GM12875 (cell line): ENCODE measurements at regions not wholly inside any gene's neighbourhood (a gene's known extent, or its start where the extent isn't known, plus 50 kb on each side); places are given as distances from the start of the nearest gene placed in this dataset.

Source experiments
- H3K4me3 ChIP-seq: one replicate; pipeline ENCODE4 v1.5.1; 2011; ENCODE audit warnings: low read depth, low read length, control low read depth
- CTCF ChIP-seq: IDR thresholded peaks from 2 replicates; pipeline ENCODE4 v1.5.1; 2011; ENCODE audit warnings: low read depth, mild to moderate bottlenecking, control low read depth, inconsistent platforms, low read length, moderate library complexity, borderline replicate concordance; ENCODE audit not compliant: insufficient read depth

GRCh38 chr9:81371824-81372223 lies 317.5 kb downstream of the TLE1 start:
- TF ChIP-seq CTCF = no peak
- H3K4me3 ChIP-seq = no peak overlapping the region

GRCh38 chr9:81370650-81371049 lies 318.7 kb downstream of the TLE1 start:
- no peak for TF ChIP-seq CTCF

GRCh38 chr9:81370096-81370495 lies 319.3 kb downstream of the TLE1 start:
- H3K4me3 ChIP-seq = no peak overlapping the region
- no peak for TF ChIP-seq CTCF

More at GRCh38 chr9:81370650-81371049, 318.7 kb downstream of the TLE1 start:
- no peak overlapping the region for H3K4me3 ChIP-seq

GRCh38 chr9:81369121-81369520 lies 320.2 kb downstream of the TLE1 start:
- no peak for TF ChIP-seq CTCF
- H3K4me3 ChIP-seq = no peak overlapping the region

GRCh38 chr9:81363916-81364480 lies 325.3 kb downstream of the TLE1 start:
- no peak for TF ChIP-seq CTCF

GRCh38 chr9:81361296-81361695 lies 328.1 kb downstream of the TLE1 start:
- no peak overlapping the region for H3K4me3 ChIP-seq
- no peak for TF ChIP-seq CTCF

More at GRCh38 chr9:81363916-81364480, 325.3 kb downstream of the TLE1 start:
- no peak overlapping the region for H3K4me3 ChIP-seq

GRCh38 chr9:81351166-81351565 lies 338.2 kb downstream of the TLE1 start:
- no peak overlapping the region for H3K4me3 ChIP-seq
- no peak for TF ChIP-seq CTCF
